ENCODE measurements at regions not wholly inside any gene's neighbourhood (a gene's known extent, or its start where the extent isn't known, plus 50 kb on each side); places are given as distances from the start of the nearest gene placed in this dataset.
A peak's percentile ranks its signal among the peaks of the same experiment; 100 is the strongest.

GRCh38 chr13:97880311-97880675 lies 73.2 kb upstream of the IPO5 start:
- FAIRE-seq, result no peak
- H3K27me3 ChIP-seq (ENCODE audit: control insufficient read depth, insufficient read depth, low read length), result no peaks in the 10 kb centered on the region
- H3K27ac ChIP-seq (ENCODE audit: low read depth in 2 of 2, low read length in 2 of 2), result no peak overlapping the region
- H3K36me3 ChIP-seq (ENCODE audit: control insufficient read depth in 2 of 3, insufficient read depth in 3 of 3, low read length in 3 of 3), result no peaks in the 10 kb centered on the region
- no peak overlapping the region for H3K9ac ChIP-seq (ENCODE audit: low read length in 3 of 3)
- intact Hi-C loops (cut with DNase I), result no loop called here
- H3K9me3 ChIP-seq (ENCODE audit: control insufficient read depth in 2 of 3, insufficient read depth in 1 of 3, low read length in 3 of 3), result no peaks in the 10 kb centered on the region
- DNase-seq, result no peak
- TF ChIP-seq CTCF (IDR thresholded peaks at IDR 0.05; ENCODE audit: borderline replicate concordance, extremely low read depth, insufficient read depth), result no peak
- no peak overlapping the region for H3K4me3 ChIP-seq (ENCODE audit: low read length in 3 of 3)
- no peaks in the 10 kb centered on the region for H3K4me1 ChIP-seq (ENCODE audit: control insufficient read depth in 2 of 3, insufficient read depth in 2 of 3, low read depth in 1 of 3, low read length in 3 of 3)

- FAIRE-seq (no peak), DNase-seq (no peak)
- Histone ChIP-seq H3K9ac (ENCODE audit: low read length in 3 of 3) (no peak overlapping the region), H3K36me3 (ENCODE audit: control insufficient read depth in 2 of 3, insufficient read depth in 3 of 3, low read length in 3 of 3) (no peaks in the 10 kb centered on the region), H3K4me1 (ENCODE audit: control insufficient read depth in 2 of 3, insufficient read depth in 2 of 3, low read depth in 1 of 3, low read length in 3 of 3) (no peaks in the 10 kb centered on the region), H3K9me3 (ENCODE audit: control insufficient read depth in 2 of 3, insufficient read depth in 1 of 3, low read length in 3 of 3) (no peaks in the 10 kb centered on the region), H3K27ac (ENCODE audit: low read depth in 2 of 2, low read length in 2 of 2) (no peak overlapping the region), H3K27me3 (ENCODE audit: control insufficient read depth, insufficient read depth, low read length) (no peaks in the 10 kb centered on the region), H3K4me3 (ENCODE audit: low read length in 3 of 3) (no peak overlapping the region)
- no peak for TF ChIP-seq CTCF (IDR thresholded peaks at IDR 0.05; ENCODE audit: borderline replicate concordance, extremely low read depth, insufficient read depth)
- intact Hi-C loops (cut with DNase I), result no loop called here
Measured at GRCh38 chr13:97881556-97881955, 71.9 kb upstream of the IPO5 start.

GRCh38 chr13:97883396-97883795 lies 70.1 kb upstream of the IPO5 start:
- H3K4me1 ChIP-seq (ENCODE audit: control insufficient read depth in 2 of 3, insufficient read depth in 2 of 3, low read depth in 1 of 3, low read length in 3 of 3), result no peaks in the 10 kb centered on the region
- DNase-seq (peak in 1 of 5 donors; percentile 39), FAIRE-seq (no peak)
- H3K27ac ChIP-seq (ENCODE audit: low read depth in 2 of 2, low read length in 2 of 2), result no peak overlapping the region
- no peak overlapping the region for H3K9ac ChIP-seq (ENCODE audit: low read length in 3 of 3)
- no peak for TF ChIP-seq CTCF (IDR thresholded peaks at IDR 0.05; ENCODE audit: borderline replicate concordance, extremely low read depth, insufficient read depth)
- no peak overlapping the region for H3K4me3 ChIP-seq (ENCODE audit: low read length in 3 of 3)
- intact Hi-C loops (cut with DNase I), result no loop called here
- H3K36me3 ChIP-seq (ENCODE audit: control insufficient read depth in 2 of 3, insufficient read depth in 3 of 3, low read length in 3 of 3), result no peaks in the 10 kb centered on the region
- H3K27me3 ChIP-seq (ENCODE audit: control insufficient read depth, insufficient read depth, low read length), result no peaks in the 10 kb centered on the region
- H3K9me3 ChIP-seq (ENCODE audit: control insufficient read depth in 2 of 3, insufficient read depth in 1 of 3, low read length in 3 of 3), result no peaks in the 10 kb centered on the region

GRCh38 chr13:97884707-97885468 lies 68.6 kb upstream of the IPO5 start:
- no peaks in the 10 kb centered on the region for H3K4me1 ChIP-seq (ENCODE audit: control insufficient read depth in 2 of 3, insufficient read depth in 2 of 3, low read depth in 1 of 3, low read length in 3 of 3)
- no peak for DNase-seq
- no peak overlapping the region for H3K4me3 ChIP-seq (ENCODE audit: low read length in 3 of 3)
- no peak overlapping the region for H3K9ac ChIP-seq (ENCODE audit: low read length in 3 of 3)
- FAIRE-seq, result no peak
- no peak for TF ChIP-seq CTCF (IDR thresholded peaks at IDR 0.05; ENCODE audit: borderline replicate concordance, extremely low read depth, insufficient read depth)
- H3K27me3 ChIP-seq (ENCODE audit: control insufficient read depth, insufficient read depth, low read length), result no peaks in the 10 kb centered on the region
- no peaks in the 10 kb centered on the region for H3K9me3 ChIP-seq (ENCODE audit: control insufficient read depth in 2 of 3, insufficient read depth in 1 of 3, low read length in 3 of 3)
- no peak overlapping the region for H3K27ac ChIP-seq (ENCODE audit: low read depth in 2 of 2, low read length in 2 of 2)
- intact Hi-C loops (cut with DNase I), result no loop called here
- no peaks in the 10 kb centered on the region for H3K36me3 ChIP-seq (ENCODE audit: control insufficient read depth in 2 of 3, insufficient read depth in 3 of 3, low read length in 3 of 3)

Data from kidney (tissue), 13 donors.